Neuronal stem cell (in vitro differentiated cells): ENCODE measurements at regions not wholly inside any gene's neighbourhood (a gene's known extent, or its start where the extent isn't known, plus 50 kb on each side); places are given as distances from the start of the nearest gene placed in this dataset.

ENCODE experiments used
- DNase-seq: peaks from one replicate; pipeline ENCODE4 v3.0.0-alpha.2; 2013; ENCODE audit warnings: low spot score
- H2AFZ ChIP-seq: one replicate; pipeline ENCODE4 v1.6.1; 2013; ENCODE audit warnings: mild to moderate bottlenecking, low read length, inconsistent platforms
- H2AK5ac ChIP-seq: 2 replicates; pipeline ENCODE4 v1.6.1; 2013; ENCODE audit warnings: low read depth, mild to moderate bottlenecking, inconsistent platforms, low read length, moderate library complexity, mixed read lengths
- H2BK120ac ChIP-seq: 2 replicates; pipeline ENCODE4 v1.6.1; 2013; ENCODE audit warnings: low read depth, mild to moderate bottlenecking, inconsistent platforms, low read length, moderate library complexity, mixed read lengths
- H2BK12ac ChIP-seq: one replicate; pipeline ENCODE4 v1.6.1; 2013; ENCODE audit warnings: low read length, inconsistent platforms
- H2BK15ac ChIP-seq: 2 replicates; pipeline ENCODE4 v1.6.1; 2013; ENCODE audit warnings: mild to moderate bottlenecking, low read length, inconsistent platforms, mixed read lengths
- H2BK5ac ChIP-seq: one replicate; pipeline ENCODE4 v1.6.1; 2013; ENCODE audit warnings: inconsistent platforms, mild to moderate bottlenecking, low read length, moderate library complexity
- H3K14ac ChIP-seq: one replicate; pipeline ENCODE4 v1.6.1; 2013; ENCODE audit warnings: low read length, inconsistent platforms
- H3K18ac ChIP-seq: 2 replicates; pipeline ENCODE4 v1.6.1; 2013; ENCODE audit warnings: low read length, inconsistent platforms
- H3K23ac ChIP-seq: 2 replicates; pipeline ENCODE4 v1.6.1; 2013; ENCODE audit warnings: low read depth, mild to moderate bottlenecking, mixed read lengths, low read length, inconsistent platforms; ENCODE audit not compliant: poor library complexity
- H3K27ac ChIP-seq: replicated peaks from 3 replicates; pipeline ENCODE4 v1.5.1; 2013; ENCODE audit warnings: low read length, inconsistent platforms
- H3K27me3 ChIP-seq, 3 experiments: 2 replicates each; pipeline ENCODE4 v1.6.1; 2013; ENCODE audit warnings: low read length in 3 of 3, mild to moderate bottlenecking in 2 of 3, inconsistent platforms in 1 of 3, low read depth in 1 of 3, mixed read lengths in 1 of 3, moderate library complexity in 1 of 3; ENCODE audit not compliant: control insufficient read depth in 3 of 3, insufficient read depth in 3 of 3
- H3K36me3 ChIP-seq, 2 donors: replicated peaks in 1 of 2; 2 replicates each; pipeline ENCODE4 v1.6.1; 2013; ENCODE audit warnings: low read length in 2 of 2; ENCODE audit not compliant: control insufficient read depth in 2 of 2, insufficient read depth in 2 of 2
- H3K4ac ChIP-seq: 2 replicates; pipeline ENCODE4 v1.6.1; 2013; ENCODE audit warnings: inconsistent platforms, mild to moderate bottlenecking, low read length, moderate library complexity
- H3K4me1 ChIP-seq, 2 donors: 1 replicate in 1 of 2; 2 replicates in 1 of 2; pipeline ENCODE4 v1.6.1; 2013; ENCODE audit warnings: low read length in 2 of 2, low read depth in 1 of 2; ENCODE audit not compliant: control insufficient read depth in 2 of 2, insufficient read depth in 1 of 2
- H3K4me2 ChIP-seq: one replicate; pipeline ENCODE4 v1.6.1; 2013; ENCODE audit warnings: mild to moderate bottlenecking, low read length, inconsistent platforms; ENCODE audit not compliant: insufficient read depth, poor library complexity, severe bottlenecking
- H3K4me3 ChIP-seq, 2 donors: 2 replicates each; pipeline ENCODE4 v1.5.1; 2013; ENCODE audit warnings: low read length in 2 of 2, mild to moderate bottlenecking in 2 of 2, inconsistent platforms in 1 of 2, moderate library complexity in 1 of 2
- H3K79me1 ChIP-seq: one replicate; pipeline ENCODE4 v1.6.1; 2013; ENCODE audit warnings: low read depth, mild to moderate bottlenecking, inconsistent platforms, low read length, moderate library complexity
- H3K9ac ChIP-seq: one replicate; pipeline ENCODE4 v1.6.1; 2013; ENCODE audit warnings: mild to moderate bottlenecking, low read depth, low read length, inconsistent platforms; ENCODE audit not compliant: poor library complexity
- H3K9me3 ChIP-seq, 2 donors: replicated peaks in 1 of 2; 2 replicates each; pipeline versions ENCODE3 to v1.6.1; 2013; ENCODE audit warnings: low read length in 2 of 2, mild to moderate bottlenecking in 2 of 2, inconsistent platforms in 1 of 2, low read depth in 1 of 2, mixed read lengths in 1 of 2, moderate library complexity in 1 of 2; ENCODE audit not compliant: control insufficient read depth in 2 of 2, insufficient read depth in 1 of 2
- H4K8ac ChIP-seq: one replicate; pipeline ENCODE4 v1.6.1; 2013; ENCODE audit warnings: low read depth, mild to moderate bottlenecking, inconsistent platforms, low read length, moderate library complexity
- H4K91ac ChIP-seq: one replicate; pipeline ENCODE4 v1.6.1; 2013; ENCODE audit warnings: low read length, low read depth, mild to moderate bottlenecking, inconsistent platforms; ENCODE audit not compliant: poor library complexity
- WGBS, 2 donors: extraction: QIAGEN DNeasy Blood & Tissue Kit; methylation state at CpG; one replicate each; pipeline ENCODE4 v1.1.7; 2013; ENCODE audit warnings: missing lambda C conversion rate in 2 of 2, mixed read lengths in 1 of 2; ENCODE audit not compliant: insufficient read length in 2 of 2, insufficient replicate concordance in 1 of 2; ENCODE audit errors: extremely low coverage in 2 of 2; 5-methylcytosine and 5-hydroxymethylcytosine counted together

- no peak overlapping the region for H2BK120ac ChIP-seq
- peaks cover 0 to 2% of the 10 kb centered on the region in 2 donors for H3K9me3 ChIP-seq
- H3K4me2 ChIP-seq: no peak overlapping the region
- H2BK12ac ChIP-seq: no peak overlapping the region
- no CpG with 5 or more reads among the region's 1 CpG for WGBS, 2 donors
- no peak overlapping the region for H3K4ac ChIP-seq
- no peak overlapping the region for H3K14ac ChIP-seq
- no peaks in the 10 kb centered on the region for H3K27me3 ChIP-seq
- H3K9ac ChIP-seq: no peak overlapping the region
- no peak overlapping the region for H3K23ac ChIP-seq
- H2BK5ac ChIP-seq: no peak overlapping the region
- no peak overlapping the region for H4K91ac ChIP-seq
- no peak overlapping the region for H3K27ac ChIP-seq
- no peak overlapping the region for H3K18ac ChIP-seq
- H3K79me1 ChIP-seq: no peaks in the 10 kb centered on the region
- DNase-seq: no peak
- H2BK15ac ChIP-seq: no peak overlapping the region
- H4K8ac ChIP-seq: no peak overlapping the region
- H2AK5ac ChIP-seq: no peak overlapping the region
- no peaks in the 10 kb centered on the region for H3K36me3 ChIP-seq
- no peak overlapping the region for H3K4me3 ChIP-seq
- H3K4me1 ChIP-seq: no peaks in the 10 kb centered on the region
- no peak overlapping the region for H2AFZ ChIP-seq
These were observed 1390.7 kb downstream of the SLITRK5 start for GRCh38 chr13:89061821-89062220.

- H4K91ac ChIP-seq: no peak overlapping the region
- H4K8ac ChIP-seq: no peak overlapping the region
- H2BK5ac ChIP-seq: no peak overlapping the region
- no peak overlapping the region for H3K4me3 ChIP-seq
- H3K9me3 ChIP-seq: peaks cover 0 to 1% of the 10 kb centered on the region in 2 donors
- WGBS, 2 donors: no CpG with 5 or more reads among the region's 9 CpGs
- H3K9ac ChIP-seq: no peak overlapping the region
- H2BK15ac ChIP-seq: no peak overlapping the region
- H3K23ac ChIP-seq: no peak overlapping the region
- H3K4ac ChIP-seq: no peak overlapping the region
- H3K36me3 ChIP-seq: no peaks in the 10 kb centered on the region
- H3K27ac ChIP-seq: no peak overlapping the region
- no peak overlapping the region for H2BK120ac ChIP-seq
- no peak overlapping the region for H3K14ac ChIP-seq
- H3K79me1 ChIP-seq: no peaks in the 10 kb centered on the region
- H3K27me3 ChIP-seq: no peaks in the 10 kb centered on the region
- H2AK5ac ChIP-seq: no peak overlapping the region
- peak; percentile 40 for DNase-seq
- no peak overlapping the region for H3K4me2 ChIP-seq
- H3K4me1 ChIP-seq: no peaks in the 10 kb centered on the region
- peak overlapping the region; percentile 25 for H2AFZ ChIP-seq
- no peak overlapping the region for H3K18ac ChIP-seq
- H2BK12ac ChIP-seq: no peak overlapping the region
These were observed 1395.8 kb downstream of the SLITRK5 start for GRCh38 chr13:89066868-89067466.

GRCh38 chr13:89072979-89073378 is 1401.8 kb downstream of the SLITRK5 start:
- Histone ChIP-seq H3K4me1 (no peaks in the 10 kb centered on the region), H3K14ac (no peak overlapping the region), H3K27ac (no peak overlapping the region), H3K4me3 (no peak overlapping the region), H2AK5ac (no peak overlapping the region), H3K36me3 (no peaks in the 10 kb centered on the region), H3K4me2 (no peak overlapping the region), H2BK5ac (no peak overlapping the region), H3K9ac (no peak overlapping the region), H4K8ac (no peak overlapping the region), H3K9me3 (no peaks in the 10 kb centered on the region), H3K23ac (no peak overlapping the region), H3K79me1 (no peaks in the 10 kb centered on the region), H4K91ac (no peak overlapping the region), H2BK15ac (no peak overlapping the region), H2BK120ac (no peak overlapping the region), H2BK12ac (no peak overlapping the region), H3K27me3 (no peaks in the 10 kb centered on the region), H2AFZ (no peak overlapping the region), H3K18ac (no peak overlapping the region), H3K4ac (no peak overlapping the region)
- no CpG with 5 or more reads among the region's 1 CpG for WGBS, 2 donors
- no peak for DNase-seq

- no peaks in the 10 kb centered on the region for H3K9me3 ChIP-seq
- no peak overlapping the region for H4K91ac ChIP-seq
- H3K36me3 ChIP-seq: no peaks in the 10 kb centered on the region
- no peaks in the 10 kb centered on the region for H3K27me3 ChIP-seq
- no peaks in the 10 kb centered on the region for H3K4me1 ChIP-seq
- WGBS, 2 donors: no CpG with 5 or more reads among the region's 2 CpGs
- no peak overlapping the region for H3K4ac ChIP-seq
- no peak overlapping the region for H3K14ac ChIP-seq
- H3K23ac ChIP-seq: no peak overlapping the region
- no peaks in the 10 kb centered on the region for H3K79me1 ChIP-seq
- H2AK5ac ChIP-seq: no peak overlapping the region
- no peak overlapping the region for H2BK15ac ChIP-seq
- no peak overlapping the region for H3K27ac ChIP-seq
- no peak overlapping the region for H3K4me2 ChIP-seq
- no peak overlapping the region for H3K4me3 ChIP-seq
- no peak overlapping the region for H4K8ac ChIP-seq
- H2BK5ac ChIP-seq: no peak overlapping the region
- H3K18ac ChIP-seq: no peak overlapping the region
- no peak overlapping the region for H2AFZ ChIP-seq
- H2BK120ac ChIP-seq: no peak overlapping the region
- H2BK12ac ChIP-seq: no peak overlapping the region
- no peak for DNase-seq
- H3K9ac ChIP-seq: no peak overlapping the region
These were observed 1405.5 kb downstream of the SLITRK5 start for GRCh38 chr13:89076622-89077021.
